Erythroblast (primary cell): ENCODE measurements at regions not wholly inside any gene's neighbourhood (a gene's known extent, or its start where the extent isn't known, plus 50 kb on each side); places are given as distances from the start of the nearest gene placed in this dataset.

Experiments
- DNase-seq, 2 experiments: peaks; one replicate each; lab custom pipeline; 2025; lab: John Stamatoyannopoulos, UW
- GATA1 ChIP-seq: IDR thresholded peaks from 2 replicates; pipeline ENCODE4 v1.6.1; 2011; ENCODE audit warnings: low read depth, mild to moderate bottlenecking, control low read depth, low read length, moderate library complexity
- POLR2A ChIP-seq: IDR thresholded peaks from 2 replicates; pipeline ENCODE4 v1.6.1; 2011; ENCODE audit warnings: mild to moderate bottlenecking, low read length

GRCh38 chr13:44296856-44297255 lies 76.8 kb upstream of the SERP2 start:
- DNase-seq, result no peak
- TF ChIP-seq GATA1 (no peak), POLR2A (no peak)

GRCh38 chr13:44298314-44298713 lies 75.3 kb upstream of the SERP2 start:
- no peak for DNase-seq
- no peak for TF ChIP-seq GATA1
- no peak for TF ChIP-seq POLR2A

GRCh38 chr13:44299152-44299943 lies 74.3 kb upstream of the SERP2 start:
- no peak for DNase-seq
- TF ChIP-seq POLR2A (no peak), GATA1 (no peak)

- no peak for DNase-seq
- no peak for TF ChIP-seq GATA1
- no peak for TF ChIP-seq POLR2A
These were observed 72.6 kb upstream of the SERP2 start for GRCh38 chr13:44300895-44301638.

GRCh38 chr13:44301639-44302015 lies 72.0 kb upstream of the SERP2 start:
- DNase-seq, result no peak
- TF ChIP-seq POLR2A, result no peak
- TF ChIP-seq GATA1, result no peak

- no peak for TF ChIP-seq GATA1
- DNase-seq, result no peak
These were observed 71.4 kb upstream of the SERP2 start for GRCh38 chr13:44302233-44302632.

- no peak for DNase-seq
- TF ChIP-seq POLR2A, result no peak
- no peak for TF ChIP-seq GATA1
These were observed 70.6 kb upstream of the SERP2 start for GRCh38 chr13:44302940-44303575.

- TF ChIP-seq POLR2A (no peak), GATA1 (no peak)
- no peak for DNase-seq
These were observed 69.8 kb upstream of the SERP2 start for GRCh38 chr13:44303681-44304432.

GRCh38 chr13:44304433-44304725 lies 69.2 kb upstream of the SERP2 start:
- TF ChIP-seq GATA1 (no peak), POLR2A (no peak)
- DNase-seq, result no peak

GRCh38 chr13:44305286-44305685 lies 68.3 kb upstream of the SERP2 start:
- TF ChIP-seq GATA1 (no peak), POLR2A (no peak)
- no peak for DNase-seq

GRCh38 chr13:44305917-44306370 lies 67.7 kb upstream of the SERP2 start:
- no peak for TF ChIP-seq GATA1
- TF ChIP-seq POLR2A, result no peak
- DNase-seq, result no peak

GRCh38 chr13:44306371-44307192 lies 67.0 kb upstream of the SERP2 start:
- no peak for TF ChIP-seq POLR2A
- no peak for TF ChIP-seq GATA1
- no peak for DNase-seq

GRCh38 chr13:44307255-44307654 lies 66.4 kb upstream of the SERP2 start:
- TF ChIP-seq POLR2A (no peak), GATA1 (no peak)
- DNase-seq, result no peak

GRCh38 chr13:44307844-44308243 lies 65.8 kb upstream of the SERP2 start:
- no peak for TF ChIP-seq GATA1
- TF ChIP-seq POLR2A, result no peak
- no peak for DNase-seq
